ENCODE measurements at regions not wholly inside any gene's neighbourhood (a gene's known extent, or its start where the extent isn't known, plus 50 kb on each side); places are given as distances from the start of the nearest gene placed in this dataset.

DNA sequence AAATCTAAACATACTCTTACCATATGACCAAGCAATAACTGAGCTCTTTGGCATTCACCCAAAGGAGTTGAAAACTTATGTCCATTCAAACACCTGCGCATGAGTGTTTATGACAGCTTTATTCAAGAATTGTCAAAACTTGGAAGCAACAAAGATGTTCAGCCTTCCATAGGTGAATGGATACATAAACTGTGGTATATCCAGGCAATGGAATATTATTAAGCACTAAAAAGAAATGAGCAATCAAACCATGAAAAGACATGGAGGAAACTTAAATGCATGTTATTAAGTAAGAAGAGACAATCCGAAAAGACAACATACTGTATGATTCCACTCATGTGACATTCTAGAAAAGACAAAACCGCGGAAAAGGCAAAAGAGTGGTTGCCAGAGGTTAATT, 312.0 kb upstream of the TMC3 start:
- intact Hi-C loops (cut with DNase I; ENCODE audit: low total_unique reads), result no loop called here
- TF ChIP-seq, protein P1, sequence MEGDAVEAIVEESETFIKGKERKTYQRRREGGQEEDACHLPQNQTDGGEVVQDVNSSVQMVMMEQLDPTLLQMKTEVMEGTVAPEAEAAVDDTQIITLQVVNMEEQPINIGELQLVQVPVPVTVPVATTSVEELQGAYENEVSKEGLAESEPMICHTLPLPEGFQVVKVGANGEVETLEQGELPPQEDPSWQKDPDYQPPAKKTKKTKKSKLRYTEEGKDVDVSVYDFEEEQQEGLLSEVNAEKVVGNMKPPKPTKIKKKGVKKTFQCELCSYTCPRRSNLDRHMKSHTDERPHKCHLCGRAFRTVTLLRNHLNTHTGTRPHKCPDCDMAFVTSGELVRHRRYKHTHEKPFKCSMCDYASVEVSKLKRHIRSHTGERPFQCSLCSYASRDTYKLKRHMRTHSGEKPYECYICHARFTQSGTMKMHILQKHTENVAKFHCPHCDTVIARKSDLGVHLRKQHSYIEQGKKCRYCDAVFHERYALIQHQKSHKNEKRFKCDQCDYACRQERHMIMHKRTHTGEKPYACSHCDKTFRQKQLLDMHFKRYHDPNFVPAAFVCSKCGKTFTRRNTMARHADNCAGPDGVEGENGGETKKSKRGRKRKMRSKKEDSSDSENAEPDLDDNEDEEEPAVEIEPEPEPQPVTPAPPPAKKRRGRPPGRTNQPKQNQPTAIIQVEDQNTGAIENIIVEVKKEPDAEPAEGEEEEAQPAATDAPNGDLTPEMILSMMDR (IDR thresholded peaks at IDR 0.05), result no peak
- TF ChIP-seq POLR2AphosphoS5 (IDR thresholded peaks at IDR 0.05), result no peak
- no peak for TF ChIP-seq POLR2A (IDR thresholded peaks at IDR 0.05)
- TF ChIP-seq EP300 (IDR thresholded peaks at IDR 0.05; ENCODE audit: low read depth), result no peak
- Histone ChIP-seq H3K27ac (no peak overlapping the region), H3K4me1 (no peaks in the 10 kb centered on the region), H3K27me3 (no peaks in the 10 kb centered on the region), H3K4me3 (no peak overlapping the region), H3K36me3 (no peaks in the 10 kb centered on the region), H3K9me3 (peaks cover 0 to 7% of the 10 kb centered on the region in 2 donors)
- WGBS, 2 donors (ENCODE audit: low coverage in 1 of 2), result 63 to 71% methylated on average over 3 to 4 of the region's 4 CpGs
- in situ Hi-C loops (cut with MboI; ENCODE audit: low pct_ligation_motif_present in 1 of 4, low pct_unique_long_range_greater_than_20kb in 1 of 4, low sequenced_read_pairs in 3 of 4), result no loop called here
- no peak for DNase-seq

DNA sequence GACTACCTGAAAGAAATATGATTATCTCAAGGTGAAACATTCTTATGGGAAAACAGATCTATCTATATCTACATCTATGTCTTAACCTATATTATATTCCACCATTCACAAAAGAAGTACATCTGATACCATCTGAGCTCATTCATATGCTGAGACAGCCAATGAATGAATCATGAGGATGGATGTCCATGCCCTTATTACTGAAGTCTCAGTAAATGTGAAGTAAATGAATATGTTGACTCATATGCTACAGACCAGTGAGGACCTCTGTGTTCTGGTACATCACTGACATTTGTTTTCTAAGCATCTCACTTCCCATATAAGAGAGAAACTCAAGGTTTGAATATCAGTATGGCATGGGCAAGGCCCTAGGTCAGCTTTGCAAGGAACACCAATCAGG, 311.2 kb upstream of the TMC3 start:
- DNase-seq, result no peak
- Histone ChIP-seq H3K9me3 (peaks cover 0 to 7% of the 10 kb centered on the region in 2 donors), H3K36me3 (no peaks in the 10 kb centered on the region), H3K4me1 (no peaks in the 10 kb centered on the region), H3K4me3 (no peak overlapping the region), H3K27me3 (no peaks in the 10 kb centered on the region), H3K27ac (no peak overlapping the region)
- intact Hi-C loops (cut with DNase I; ENCODE audit: low total_unique reads) (no loop called here), in situ Hi-C loops (cut with MboI; ENCODE audit: low pct_ligation_motif_present in 1 of 4, low pct_unique_long_range_greater_than_20kb in 1 of 4, low sequenced_read_pairs in 3 of 4) (no loop called here)
- TF ChIP-seq POLR2AphosphoS5 (IDR thresholded peaks at IDR 0.05) (no peak), EP300 (IDR thresholded peaks at IDR 0.05; ENCODE audit: low read depth) (no peak), POLR2A (IDR thresholded peaks at IDR 0.05) (no peak)
- TF ChIP-seq, protein P1 (IDR thresholded peaks at IDR 0.05), result no peak

DNA sequence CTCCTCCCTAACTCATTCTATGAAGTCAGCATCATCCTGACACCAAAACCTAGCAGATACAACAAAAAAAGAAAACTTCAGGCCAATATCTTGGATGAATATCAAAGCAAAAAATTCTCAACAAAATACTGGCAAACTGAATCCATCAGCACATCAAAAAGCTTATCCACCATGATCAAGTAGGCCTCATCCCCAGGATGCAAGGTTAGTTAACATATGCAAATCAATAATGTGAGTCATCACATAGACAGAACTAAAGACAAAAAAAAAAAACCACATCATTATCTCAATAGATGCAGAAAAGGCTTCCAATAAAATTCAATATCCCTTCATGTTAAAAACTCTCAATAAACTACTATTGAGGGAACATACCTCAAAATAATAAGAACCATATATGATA, 306.8 kb upstream of the TMC3 start:
- no peak for TF ChIP-seq EP300 (IDR thresholded peaks at IDR 0.05; ENCODE audit: low read depth)
- TF ChIP-seq POLR2AphosphoS5 (IDR thresholded peaks at IDR 0.05), result no peak
- TF ChIP-seq, protein P1 (IDR thresholded peaks at IDR 0.05), result no peak
- TF ChIP-seq POLR2A (IDR thresholded peaks at IDR 0.05), result no peak
- Histone ChIP-seq H3K4me1 (no peaks in the 10 kb centered on the region), H3K9me3 (peaks cover 0 to 1% of the 10 kb centered on the region in 2 donors), H3K4me3 (no peak overlapping the region), H3K36me3 (no peaks in the 10 kb centered on the region), H3K27ac (no peak overlapping the region), H3K27me3 (no peaks in the 10 kb centered on the region)
- intact Hi-C loops (cut with DNase I; ENCODE audit: low total_unique reads), result no loop called here
- in situ Hi-C loops (cut with MboI; ENCODE audit: low pct_ligation_motif_present in 1 of 4, low pct_unique_long_range_greater_than_20kb in 1 of 4, low sequenced_read_pairs in 3 of 4), result no loop called here
- no peak for DNase-seq

DNA sequence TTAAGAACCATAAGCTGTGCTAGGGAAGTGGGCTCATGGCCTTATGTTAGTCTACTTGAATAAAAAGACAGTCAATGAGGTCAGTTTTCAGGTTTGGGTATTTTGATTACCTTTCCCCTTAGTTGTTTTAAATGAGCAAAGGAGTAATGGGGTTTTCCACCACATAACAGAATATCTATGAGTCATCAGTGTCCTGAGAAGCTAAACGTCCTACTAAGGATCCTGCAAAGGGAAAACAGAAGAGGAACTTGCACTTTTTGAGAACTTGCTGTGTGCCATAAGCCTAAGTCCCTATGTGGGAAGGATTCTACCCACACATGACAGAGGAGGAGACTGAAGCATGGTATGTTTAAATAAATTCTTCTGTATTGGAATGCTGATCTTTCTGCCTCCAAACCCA, 292.8 kb upstream of the TMC3 start:
- Histone ChIP-seq H3K27me3 (no peaks in the 10 kb centered on the region), H3K36me3 (no peaks in the 10 kb centered on the region), H3K9me3 (no peaks in the 10 kb centered on the region), H3K4me1 (no peaks in the 10 kb centered on the region), H3K27ac (no peak overlapping the region), H3K4me3 (no peak overlapping the region)
- 5 to 25% methylated on average over 1 of the region's 1 CpG for WGBS, 2 donors (ENCODE audit: low coverage in 1 of 2)
- TF ChIP-seq POLR2A (IDR thresholded peaks at IDR 0.05) (no peak), POLR2AphosphoS5 (IDR thresholded peaks at IDR 0.05) (no peak), EP300 (IDR thresholded peaks at IDR 0.05; ENCODE audit: low read depth) (no peak)
- TF ChIP-seq, protein P1 (IDR thresholded peaks at IDR 0.05), result no peak
- DNase-seq, result no peak
- intact Hi-C loops (cut with DNase I; ENCODE audit: low total_unique reads) (no loop called here), in situ Hi-C loops (cut with MboI; ENCODE audit: low pct_ligation_motif_present in 1 of 4, low pct_unique_long_range_greater_than_20kb in 1 of 4, low sequenced_read_pairs in 3 of 4) (no loop called here)

Data from transverse colon (tissue), 4 donors.